Endothelial cell (in vitro differentiated cells): ENCODE measurements at regions not wholly inside any gene's neighbourhood (a gene's known extent, or its start where the extent isn't known, plus 50 kb on each side); places are given as distances from the start of the nearest gene placed in this dataset.

Experiments used
- DNase-seq: peaks from one replicate; pipeline ENCODE4 v3.0.0; 2021; ENCODE audit warnings: low spot score
- H3K27ac Mint-ChIP-seq: one replicate; pipeline ENCODE4 v1.8.0; 2021; ENCODE audit warnings: mixed read lengths, inconsistent platforms; ENCODE audit not compliant: unreplicated experiment
- H3K27me3 Mint-ChIP-seq: one replicate; pipeline ENCODE4 v1.8.0; 2021; ENCODE audit warnings: mild to moderate bottlenecking, moderate library complexity, mixed read lengths, inconsistent platforms; ENCODE audit not compliant: unreplicated experiment
- H3K36me3 Mint-ChIP-seq: one replicate; pipeline ENCODE4 v1.8.0; 2021; ENCODE audit warnings: mild to moderate bottlenecking, low read depth, mixed read lengths, inconsistent platforms; ENCODE audit not compliant: unreplicated experiment
- H3K4me1 Mint-ChIP-seq: one replicate; pipeline ENCODE4 v1.8.0; 2021; ENCODE audit warnings: mild to moderate bottlenecking, mixed read lengths, inconsistent platforms; ENCODE audit not compliant: unreplicated experiment
- H3K4me3 Mint-ChIP-seq: one replicate; pipeline ENCODE4 v1.8.0; 2021; ENCODE audit warnings: mild to moderate bottlenecking, mixed read lengths, inconsistent platforms; ENCODE audit not compliant: unreplicated experiment
- H3K9me3 Mint-ChIP-seq: one replicate; pipeline ENCODE4 v1.8.0; 2021; ENCODE audit warnings: mixed read lengths, inconsistent platforms; ENCODE audit not compliant: unreplicated experiment
- CTCF ChIP-seq: fragments of 200-600 bp; sonication (generic); IDR thresholded peaks from one replicate; pipeline ENCODE4 v1.5.0; 2021; ENCODE audit warnings: antibody characterized with exemption; ENCODE audit not compliant: unreplicated experiment

DNA sequence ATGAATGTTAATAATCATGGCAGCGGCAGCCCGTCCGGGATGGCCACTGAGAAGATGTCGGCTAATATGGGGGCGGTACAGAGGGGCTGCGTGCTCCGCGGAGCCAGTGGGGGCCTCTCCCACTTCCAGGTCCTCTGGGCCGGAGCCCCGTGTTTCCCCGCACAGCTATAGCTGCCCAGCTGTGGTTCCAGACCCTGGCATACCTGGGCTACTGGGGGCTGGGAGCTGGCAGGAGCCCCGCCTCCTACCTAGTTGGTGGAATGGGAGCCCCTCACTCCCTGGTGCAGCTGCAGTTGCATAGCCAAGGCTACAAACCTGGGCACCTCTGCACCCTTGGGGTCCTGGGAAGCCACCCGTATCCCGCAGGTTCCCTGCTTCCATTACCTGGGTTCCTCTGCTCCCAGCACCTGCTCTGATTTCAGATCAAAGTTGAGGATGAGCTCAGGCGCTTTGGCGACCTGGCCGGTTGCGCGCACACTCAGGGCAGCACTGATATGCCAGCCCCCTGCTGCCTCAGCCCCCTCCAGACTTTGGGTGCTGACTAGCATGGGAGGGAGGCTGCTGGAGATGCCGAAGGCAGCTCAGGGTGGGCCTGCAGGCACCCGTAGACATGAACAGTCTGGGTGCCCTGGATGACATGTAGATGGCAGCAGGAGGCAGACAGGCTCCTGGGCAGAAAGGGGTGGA, 236.5 kb upstream of the SEMA3D start:
- Mint-ChIP-seq H3K9me3 (no peaks in the 10 kb centered on the region), H3K27me3 (no peaks in the 10 kb centered on the region), H3K27ac (no peak overlapping the region), H3K4me1 (no peaks in the 10 kb centered on the region), H3K4me3 (no peak overlapping the region), H3K36me3 (no peaks in the 10 kb centered on the region)
- TF ChIP-seq CTCF: no peak
- DNase-seq: no peak

DNA sequence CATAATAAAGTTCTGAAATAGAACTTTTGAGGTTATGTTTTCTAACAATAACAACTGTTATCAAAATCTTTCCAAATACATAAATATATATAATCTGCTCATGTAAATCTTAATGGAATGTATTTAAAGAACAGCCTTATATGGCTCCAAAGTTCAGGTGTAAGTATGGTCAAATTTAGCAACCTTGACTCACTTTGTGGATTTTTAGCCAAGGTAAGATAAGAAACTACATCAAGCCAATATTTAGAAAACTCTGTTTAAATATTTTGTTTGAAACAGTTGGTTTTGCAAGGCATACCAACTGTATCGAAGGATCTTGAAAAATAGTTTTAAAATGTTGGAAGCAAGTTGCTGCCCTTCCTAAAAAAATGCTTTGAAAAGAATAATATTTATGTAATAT, 228.9 kb upstream of the SEMA3D start:
- no peak overlapping the region for H3K27ac Mint-ChIP-seq
- H3K9me3 Mint-ChIP-seq: no peaks in the 10 kb centered on the region
- H3K27me3 Mint-ChIP-seq: no peaks in the 10 kb centered on the region
- H3K4me3 Mint-ChIP-seq: no peak overlapping the region
- H3K36me3 Mint-ChIP-seq: no peaks in the 10 kb centered on the region
- TF ChIP-seq CTCF: no peak
- no peak for DNase-seq
- no peaks in the 10 kb centered on the region for H3K4me1 Mint-ChIP-seq

DNA sequence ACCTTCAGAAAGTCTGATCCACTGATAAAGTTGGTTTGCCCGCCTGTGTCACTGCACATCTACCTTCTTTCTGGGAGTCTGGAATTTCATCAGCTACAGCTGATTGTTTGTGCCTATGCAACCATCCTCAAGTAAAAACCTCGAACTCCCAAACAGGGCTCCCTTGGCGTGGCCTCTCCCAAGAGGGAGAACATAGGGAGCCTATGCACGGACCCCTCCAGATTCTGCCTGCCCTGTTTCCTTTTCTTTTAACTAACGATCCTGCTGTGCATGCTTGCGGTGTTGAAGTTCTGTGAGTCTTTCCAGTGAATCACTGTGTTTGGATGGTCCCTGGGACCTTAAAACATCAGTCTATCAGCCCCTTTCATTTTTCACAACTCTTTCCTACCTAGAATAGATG, 226.9 kb upstream of the SEMA3D start:
- no peak overlapping the region for H3K27ac Mint-ChIP-seq
- DNase-seq: no peak

DNA sequence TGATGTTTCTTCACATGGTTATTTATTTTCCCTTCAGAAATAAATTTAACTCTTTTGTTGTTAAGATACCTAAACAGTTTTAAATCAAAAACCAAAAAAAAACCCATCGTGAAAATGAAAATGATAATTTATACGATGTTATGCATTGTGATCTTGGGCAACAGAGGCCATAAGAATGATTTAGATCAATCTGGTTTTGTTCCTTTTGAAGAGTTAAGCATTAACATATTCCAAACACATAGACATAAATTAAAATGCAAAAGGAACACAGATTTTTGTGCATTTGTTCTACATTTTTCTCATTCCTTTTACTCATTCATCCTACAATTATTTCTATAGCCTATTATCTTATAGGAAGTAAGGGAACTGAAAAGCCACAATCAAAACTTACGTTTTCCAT, 226.1 kb upstream of the SEMA3D start:
- H3K36me3 Mint-ChIP-seq: no peaks in the 10 kb centered on the region
- no peaks in the 10 kb centered on the region for H3K27me3 Mint-ChIP-seq
- TF ChIP-seq CTCF: no peak
- no peak overlapping the region for H3K27ac Mint-ChIP-seq
- H3K4me1 Mint-ChIP-seq: no peaks in the 10 kb centered on the region
- no peak overlapping the region for H3K4me3 Mint-ChIP-seq
- no peaks in the 10 kb centered on the region for H3K9me3 Mint-ChIP-seq
- no peak for DNase-seq

More for the DNA sequence above, 226.9 kb upstream of the SEMA3D start:
- H3K27me3 Mint-ChIP-seq: no peaks in the 10 kb centered on the region
- no peaks in the 10 kb centered on the region for H3K9me3 Mint-ChIP-seq
- H3K4me1 Mint-ChIP-seq: no peaks in the 10 kb centered on the region
- H3K4me3 Mint-ChIP-seq: no peak overlapping the region
- no peak for TF ChIP-seq CTCF
- H3K36me3 Mint-ChIP-seq: no peaks in the 10 kb centered on the region

GRCh38 chr7:85407391-85407790, 220.5 kb upstream of the SEMA3D start:
- DNase-seq: no peak
- H3K4me1 Mint-ChIP-seq: no peaks in the 10 kb centered on the region
- H3K9me3 Mint-ChIP-seq: no peaks in the 10 kb centered on the region
- no peak for TF ChIP-seq CTCF
- no peaks in the 10 kb centered on the region for H3K27me3 Mint-ChIP-seq
- H3K27ac Mint-ChIP-seq: no peak overlapping the region
- no peak overlapping the region for H3K4me3 Mint-ChIP-seq
- no peaks in the 10 kb centered on the region for H3K36me3 Mint-ChIP-seq
